OCI-LY1 (cell line): ENCODE measurements at regions not wholly inside any gene's neighbourhood (a gene's known extent, or its start where the extent isn't known, plus 50 kb on each side); places are given as distances from the start of the nearest gene placed in this dataset.

ENCODE experiments used
- CTCF ChIP-seq: fragments of 200-600 bp; sonication (generic), shearing (Covaris generic); IDR thresholded peaks from 2 replicates; pipeline ENCODE4 v1.5.1; 2017; ENCODE audit warnings: mild to moderate bottlenecking, antibody characterized with exemption, low read length, moderate library complexity, mixed read lengths
- EZH2 ChIP-seq: fragments of 200-600 bp; sonication (generic), shearing (Covaris generic); IDR thresholded peaks from 2 replicates; pipeline ENCODE4 v1.8.0; 2017; ENCODE audit warnings: borderline replicate concordance, mixed run types, mild to moderate bottlenecking, antibody characterized with exemption, low read length, moderate library complexity, mixed read lengths

- no peak for TF ChIP-seq CTCF
- TF ChIP-seq EZH2, result no peak
Observed at GRCh38 chr6:77337392-77337791, 125.9 kb downstream of the HTR1B start.
